CD14-positive monocyte (primary cell): ENCODE measurements at regions not wholly inside any gene's neighbourhood (a gene's known extent, or its start where the extent isn't known, plus 50 kb on each side); places are given as distances from the start of the nearest gene placed in this dataset.

Experiments used
- DNase-seq, 3 donors: peaks; one replicate each; pipeline ENCODE4 v3.0.0-alpha.2; 2011 to 2022
- H2AFZ ChIP-seq: 2 replicates; pipeline ENCODE4 v1.6.0; 2012; ENCODE audit warnings: mild to moderate bottlenecking, low read depth, low read length, inconsistent platforms; ENCODE audit not compliant: insufficient read depth, poor library complexity, severe bottlenecking
- H3K27ac ChIP-seq, 2 donors: 1 replicate in 1 of 2; 2 replicates in 1 of 2; pipeline ENCODE4 v1.5.1; 2012 to 2013; ENCODE audit warnings: low read length in 2 of 2, control low read depth in 1 of 2, inconsistent platforms in 1 of 2, low read depth in 1 of 2, mild to moderate bottlenecking in 1 of 2
- H3K27me3 ChIP-seq, 2 donors: one replicate each; pipeline versions ENCODE4 v1.6.0 to v1.6.1; 2011 to 2013; ENCODE audit warnings: low read length in 2 of 2; ENCODE audit not compliant: control insufficient read depth in 2 of 2, insufficient read depth in 2 of 2
- H3K36me3 ChIP-seq, 2 donors: replicated peaks in 1 of 2; 1 replicate in 1 of 2; 2 replicates in 1 of 2; pipeline versions ENCODE4 v1.5.1 to v1.6.1; 2012 to 2013; ENCODE audit warnings: low read length in 2 of 2, control low read depth in 1 of 2, inconsistent platforms in 1 of 2, mild to moderate bottlenecking in 1 of 2; ENCODE audit not compliant: insufficient read depth in 2 of 2, control insufficient read depth in 1 of 2
- H3K4me1 ChIP-seq, 2 donors: 1 replicate in 1 of 2; 2 replicates in 1 of 2; pipeline versions ENCODE4 v1.5.1 to v1.6.1; 2012 to 2013; ENCODE audit warnings: low read length in 2 of 2, control low read depth in 1 of 2, inconsistent platforms in 1 of 2, mild to moderate bottlenecking in 1 of 2, moderate library complexity in 1 of 2; ENCODE audit not compliant: insufficient read depth in 2 of 2, control insufficient read depth in 1 of 2
- H3K4me2 ChIP-seq: replicated peaks from 2 replicates; pipeline ENCODE3; 2012; ENCODE audit warnings: low read length, moderate library complexity, mild to moderate bottlenecking; ENCODE audit not compliant: poor library complexity, severe bottlenecking; ENCODE audit errors: extremely low read depth
- H3K4me3 ChIP-seq, 3 experiments: fragments of 200-600 bp in 1 of 3; sonication (generic) in 1 of 3; replicated peaks in 1 of 3; 1 replicate in 2 of 3; 2 replicates in 1 of 3; pipeline ENCODE4 v1.5.1; 2011 to 2013; ENCODE audit warnings: low read length in 3 of 3, mild to moderate bottlenecking in 3 of 3, control low read depth in 2 of 3, low read depth in 2 of 3, inconsistent platforms in 1 of 3, moderate library complexity in 1 of 3
- H3K79me2 ChIP-seq: 2 replicates; pipeline ENCODE4 v1.6.0; 2012; ENCODE audit warnings: mild to moderate bottlenecking, control low read depth, inconsistent platforms, low read length, moderate library complexity; ENCODE audit not compliant: insufficient read depth
- H3K9ac ChIP-seq: 2 replicates; pipeline ENCODE4 v1.6.0; 2017; ENCODE audit warnings: low read length, mild to moderate bottlenecking; ENCODE audit not compliant: insufficient read depth, poor library complexity, severe bottlenecking
- H3K9me3 ChIP-seq, 2 donors: replicated peaks in 1 of 2; 1 replicate in 1 of 2; 2 replicates in 1 of 2; pipeline versions ENCODE4 v1.5.1 to v1.6.1; 2012 to 2013; ENCODE audit warnings: low read length in 2 of 2, control low read depth in 1 of 2; ENCODE audit not compliant: control insufficient read depth in 1 of 2, insufficient read depth in 1 of 2
- H4K20me1 ChIP-seq: 2 replicates; pipeline ENCODE4 v1.6.0; 2012; ENCODE audit warnings: mild to moderate bottlenecking, low read length, control low read depth, moderate library complexity; ENCODE audit not compliant: insufficient read depth
- H3K27ac Mint-ChIP-seq, 7 donors: one replicate each; pipeline ENCODE4 v1.8.0; 2020; ENCODE audit warnings: mild to moderate bottlenecking in 7 of 7, mixed read lengths in 7 of 7, moderate library complexity in 6 of 7, inconsistent platforms in 2 of 7
- H3K27me3 Mint-ChIP-seq, 3 donors: one replicate each; pipeline ENCODE4 v1.8.0; 2021 to 2022; ENCODE audit warnings: low read depth in 3 of 3, mild to moderate bottlenecking in 3 of 3, mixed read lengths in 3 of 3, moderate library complexity in 3 of 3, inconsistent platforms in 1 of 3
- H3K36me3 Mint-ChIP-seq, 2 donors: one replicate each; pipeline ENCODE4 v1.8.0; 2020; ENCODE audit warnings: mixed read lengths in 2 of 2, inconsistent platforms in 1 of 2, mild to moderate bottlenecking in 1 of 2
- H3K4me1 Mint-ChIP-seq: one replicate; pipeline ENCODE4 v1.8.0; 2020; ENCODE audit warnings: mild to moderate bottlenecking, mixed read lengths
- H3K4me3 Mint-ChIP-seq, 2 donors: one replicate each; pipeline ENCODE4 v1.8.0; 2020; ENCODE audit warnings: mild to moderate bottlenecking in 2 of 2, mixed read lengths in 2 of 2, moderate library complexity in 1 of 2
- H3K9me3 Mint-ChIP-seq, 7 donors: one replicate each; pipeline ENCODE4 v1.8.0; 2020 to 2022; ENCODE audit warnings: mixed read lengths in 7 of 7, mild to moderate bottlenecking in 6 of 7, moderate library complexity in 6 of 7, inconsistent platforms in 2 of 7
- CTCF ChIP-seq: fragments of 200-600 bp; IDR thresholded peaks from one replicate; pipeline ENCODE4 v1.8.0; 2022; ENCODE audit warnings: antibody characterized with exemption, mild to moderate bottlenecking
- WGBS: methylation state at CpG from one replicate; pipeline ENCODE4 v1.1.5; 2013; ENCODE audit warnings: missing lambda C conversion rate; ENCODE audit not compliant: insufficient coverage; 5-methylcytosine and 5-hydroxymethylcytosine counted together
- intact Hi-C, 2 donors: fragments of 100-400 bp; cut with micrococcal nuclease; formaldehyde crosslinking; loops; one replicate each; pipeline versions ENCODE4 v1.15.0 to v1.15.1; 2023

GRCh38 chr6:130593948-130594347 lies 228.1 kb downstream of the TMEM200A start:
- no peaks in the 10 kb centered on the region for H3K79me2 ChIP-seq
- H3K4me1 Mint-ChIP-seq: no peaks in the 10 kb centered on the region
- H3K9ac ChIP-seq: no peak overlapping the region
- peaks cover 0 to 8% (median 2%) of the 10 kb centered on the region in 7 donors for H3K9me3 Mint-ChIP-seq
- H3K9me3 ChIP-seq: no peaks in the 10 kb centered on the region
- no peak overlapping the region for H3K4me3 Mint-ChIP-seq
- H3K4me2 ChIP-seq: no peak overlapping the region
- H3K27ac ChIP-seq: no peak overlapping the region
- no peak overlapping the region for H3K4me3 ChIP-seq
- no peak overlapping the region for H2AFZ ChIP-seq
- H3K4me1 ChIP-seq: no peaks in the 10 kb centered on the region
- no peaks in the 10 kb centered on the region for H3K36me3 Mint-ChIP-seq
- no peaks in the 10 kb centered on the region for H3K27me3 ChIP-seq
- no peak for TF ChIP-seq CTCF
- no peak for DNase-seq
- no CpG with 5 or more reads among the region's 3 CpGs for WGBS
- no peaks in the 10 kb centered on the region for H3K27me3 Mint-ChIP-seq
- H4K20me1 ChIP-seq: no peaks in the 10 kb centered on the region
- intact Hi-C loops: no loop called here
- no peak overlapping the region for H3K27ac Mint-ChIP-seq
- no peaks in the 10 kb centered on the region for H3K36me3 ChIP-seq

- Histone ChIP-seq H2AFZ (no peak overlapping the region), H3K36me3 (no peaks in the 10 kb centered on the region), H3K27ac (no peak overlapping the region), H3K4me2 (no peak overlapping the region), H3K4me3 (no peak overlapping the region), H3K79me2 (no peaks in the 10 kb centered on the region), H3K4me1 (no peaks in the 10 kb centered on the region), H3K27me3 (no peaks in the 10 kb centered on the region), H3K9ac (no peak overlapping the region), H3K9me3 (no peaks in the 10 kb centered on the region), H4K20me1 (no peaks in the 10 kb centered on the region)
- no CpG with 5 or more reads among the region's 2 CpGs for WGBS
- H3K4me3 Mint-ChIP-seq: no peak overlapping the region
- no peak overlapping the region for H3K27ac Mint-ChIP-seq
- no peak for DNase-seq
- TF ChIP-seq CTCF: no peak
- no peaks in the 10 kb centered on the region for H3K4me1 Mint-ChIP-seq
- no peaks in the 10 kb centered on the region for H3K36me3 Mint-ChIP-seq
- H3K27me3 Mint-ChIP-seq: peaks cover 0 to 2% (median 0%) of the 10 kb centered on the region in 3 donors
- intact Hi-C loops: no loop called here
- peaks cover 0 to 6% (median 0%) of the 10 kb centered on the region in 7 donors for H3K9me3 Mint-ChIP-seq
Observed at GRCh38 chr6:130598021-130598989, 228.9 kb upstream of the SMLR1 start.
